ENCODE measurements at regions not wholly inside any gene's neighbourhood (a gene's known extent, or its start where the extent isn't known, plus 50 kb on each side); places are given as distances from the start of the nearest gene placed in this dataset.

GRCh38 chr7:88629559-88629958, 129.9 kb upstream of the ZNF804B start:
- Histone ChIP-seq H3K27me3 (ENCODE audit: control insufficient read depth, insufficient read depth, low read length) (no peaks in the 10 kb centered on the region), H3K9me3 (ENCODE audit: control insufficient read depth, insufficient read depth, low read depth, low read length) (no peaks in the 10 kb centered on the region), H3K4me1 (ENCODE audit: control insufficient read depth, extremely low read depth, insufficient read depth, low read length) (no peaks in the 10 kb centered on the region), H3K4me3 (replicated peaks in 1 of 4; ENCODE audit: control extremely low read depth in 1 of 4, insufficient read depth in 1 of 4, low read depth in 3 of 4, low read length in 4 of 4) (no peak overlapping the region), H3K36me3 (ENCODE audit: control insufficient read depth, insufficient read depth, low read length) (no peaks in the 10 kb centered on the region), H3K9ac (ENCODE audit: insufficient read depth, low read length) (no peak overlapping the region), H3K79me2 (ENCODE audit: control insufficient read depth, insufficient read depth, low read length) (no peaks in the 10 kb centered on the region), H4K20me1 (ENCODE audit: control insufficient read depth, extremely low read depth, insufficient read depth, low read length) (no peaks in the 10 kb centered on the region), H3K4me2 (ENCODE audit: extremely low read depth, insufficient read depth, low read length) (no peak overlapping the region), H3K27ac (ENCODE audit: insufficient read depth, low read length) (no peak overlapping the region), H2AFZ (ENCODE audit: low read length) (no peak overlapping the region)
- no peak for DNase-seq (ENCODE audit: low read depth in 2 of 2)
- TF ChIP-seq CTCF (conservative IDR thresholded peaks at IDR 0.05 in 1 of 2, IDR thresholded peaks at IDR 0.05 in 1 of 2; ENCODE audit: low read depth in 1 of 2, low read length in 2 of 2), result no peak
- no peak for TF ChIP-seq EZH2 (IDR thresholded peaks at IDR 0.05; ENCODE audit: low read length, missing control alignments)

GRCh38 chr7:88628363-88629085, 131.0 kb upstream of the ZNF804B start:
- no peak overlapping the region for H3K9ac ChIP-seq (ENCODE audit: insufficient read depth, low read length)
- no peak overlapping the region for H3K27ac ChIP-seq (ENCODE audit: insufficient read depth, low read length)
- no peaks in the 10 kb centered on the region for H4K20me1 ChIP-seq (ENCODE audit: control insufficient read depth, extremely low read depth, insufficient read depth, low read length)
- DNase-seq (ENCODE audit: low read depth in 2 of 2), result no peak
- H3K4me3 ChIP-seq (replicated peaks in 1 of 4; ENCODE audit: control extremely low read depth in 1 of 4, insufficient read depth in 1 of 4, low read depth in 3 of 4, low read length in 4 of 4), result no peak overlapping the region
- no peaks in the 10 kb centered on the region for H3K27me3 ChIP-seq (ENCODE audit: control insufficient read depth, insufficient read depth, low read length)
- H3K36me3 ChIP-seq (ENCODE audit: control insufficient read depth, insufficient read depth, low read length), result no peaks in the 10 kb centered on the region
- no peaks in the 10 kb centered on the region for H3K9me3 ChIP-seq (ENCODE audit: control insufficient read depth, insufficient read depth, low read depth, low read length)
- H3K4me2 ChIP-seq (ENCODE audit: extremely low read depth, insufficient read depth, low read length), result no peak overlapping the region
- no peak for TF ChIP-seq CTCF (conservative IDR thresholded peaks at IDR 0.05 in 1 of 2, IDR thresholded peaks at IDR 0.05 in 1 of 2; ENCODE audit: low read depth in 1 of 2, low read length in 2 of 2)
- no peak for TF ChIP-seq EZH2 (IDR thresholded peaks at IDR 0.05; ENCODE audit: low read length, missing control alignments)
- H3K4me1 ChIP-seq (ENCODE audit: control insufficient read depth, extremely low read depth, insufficient read depth, low read length), result no peaks in the 10 kb centered on the region
- H2AFZ ChIP-seq (ENCODE audit: low read length), result no peak overlapping the region
- H3K79me2 ChIP-seq (ENCODE audit: control insufficient read depth, insufficient read depth, low read length), result no peaks in the 10 kb centered on the region

- Histone ChIP-seq H3K79me2 (ENCODE audit: control insufficient read depth, insufficient read depth, low read length) (no peaks in the 10 kb centered on the region), H3K27ac (ENCODE audit: insufficient read depth, low read length) (no peak overlapping the region), H3K4me3 (replicated peaks in 1 of 4; ENCODE audit: control extremely low read depth in 1 of 4, insufficient read depth in 1 of 4, low read depth in 3 of 4, low read length in 4 of 4) (no peak overlapping the region), H3K4me2 (ENCODE audit: extremely low read depth, insufficient read depth, low read length) (no peak overlapping the region), H3K27me3 (ENCODE audit: control insufficient read depth, insufficient read depth, low read length) (no peaks in the 10 kb centered on the region), H2AFZ (ENCODE audit: low read length) (no peak overlapping the region), H3K36me3 (ENCODE audit: control insufficient read depth, insufficient read depth, low read length) (no peaks in the 10 kb centered on the region), H3K9ac (ENCODE audit: insufficient read depth, low read length) (no peak overlapping the region), H4K20me1 (ENCODE audit: control insufficient read depth, extremely low read depth, insufficient read depth, low read length) (no peaks in the 10 kb centered on the region), H3K4me1 (ENCODE audit: control insufficient read depth, extremely low read depth, insufficient read depth, low read length) (no peaks in the 10 kb centered on the region), H3K9me3 (ENCODE audit: control insufficient read depth, insufficient read depth, low read depth, low read length) (no peaks in the 10 kb centered on the region)
- TF ChIP-seq CTCF (conservative IDR thresholded peaks at IDR 0.05 in 1 of 2, IDR thresholded peaks at IDR 0.05 in 1 of 2; ENCODE audit: low read depth in 1 of 2, low read length in 2 of 2) (no peak), EZH2 (IDR thresholded peaks at IDR 0.05; ENCODE audit: low read length, missing control alignments) (no peak)
- no peak for DNase-seq (ENCODE audit: low read depth in 2 of 2)
Measured at GRCh38 chr7:88617185-88617584, 142.3 kb upstream of the ZNF804B start.

Measured in fibroblast of lung (primary cell).